ENCODE measurements at regions not wholly inside any gene's neighbourhood (a gene's known extent, or its start where the extent isn't known, plus 50 kb on each side); places are given as distances from the start of the nearest gene placed in this dataset.

DNA sequence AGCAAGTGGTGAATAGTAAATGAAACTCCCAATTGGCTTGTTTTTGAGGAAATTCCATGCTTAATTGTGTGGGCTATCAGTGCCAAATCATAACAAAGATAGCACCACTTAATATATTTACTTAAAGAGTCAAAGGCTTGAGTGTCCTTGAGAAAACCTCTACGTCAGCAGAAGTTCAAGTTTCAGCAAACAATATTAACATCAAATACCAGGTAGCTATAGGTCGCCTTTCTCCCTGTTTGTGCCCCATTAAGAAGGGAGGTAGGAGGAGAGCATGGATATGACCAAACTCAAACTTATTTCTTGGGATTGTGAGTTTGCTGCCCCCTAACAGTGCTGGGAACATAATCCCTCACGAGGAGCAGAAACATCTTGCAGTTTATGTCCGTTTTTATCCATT is 105.6 kb upstream of the SYN3 start:
- TF ChIP-seq, protein P1, sequence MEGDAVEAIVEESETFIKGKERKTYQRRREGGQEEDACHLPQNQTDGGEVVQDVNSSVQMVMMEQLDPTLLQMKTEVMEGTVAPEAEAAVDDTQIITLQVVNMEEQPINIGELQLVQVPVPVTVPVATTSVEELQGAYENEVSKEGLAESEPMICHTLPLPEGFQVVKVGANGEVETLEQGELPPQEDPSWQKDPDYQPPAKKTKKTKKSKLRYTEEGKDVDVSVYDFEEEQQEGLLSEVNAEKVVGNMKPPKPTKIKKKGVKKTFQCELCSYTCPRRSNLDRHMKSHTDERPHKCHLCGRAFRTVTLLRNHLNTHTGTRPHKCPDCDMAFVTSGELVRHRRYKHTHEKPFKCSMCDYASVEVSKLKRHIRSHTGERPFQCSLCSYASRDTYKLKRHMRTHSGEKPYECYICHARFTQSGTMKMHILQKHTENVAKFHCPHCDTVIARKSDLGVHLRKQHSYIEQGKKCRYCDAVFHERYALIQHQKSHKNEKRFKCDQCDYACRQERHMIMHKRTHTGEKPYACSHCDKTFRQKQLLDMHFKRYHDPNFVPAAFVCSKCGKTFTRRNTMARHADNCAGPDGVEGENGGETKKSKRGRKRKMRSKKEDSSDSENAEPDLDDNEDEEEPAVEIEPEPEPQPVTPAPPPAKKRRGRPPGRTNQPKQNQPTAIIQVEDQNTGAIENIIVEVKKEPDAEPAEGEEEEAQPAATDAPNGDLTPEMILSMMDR (IDR thresholded peaks at IDR 0.05) = no peak
- no peak for TF ChIP-seq POLR2A (IDR thresholded peaks at IDR 0.05)

All from ovary (tissue), 3 donors.